HCT116 (cell line): ENCODE measurements at regions not wholly inside any gene's neighbourhood (a gene's known extent, or its start where the extent isn't known, plus 50 kb on each side); places are given as distances from the start of the nearest gene placed in this dataset.

Experiments used
- ATAC-seq: fragments of 200-7000 bp; cut with Tn5 transposase; 2 replicates; pipeline ENCODE4 v1.9.1; 2020; ENCODE audit warnings: mild to moderate bottlenecking, moderate library complexity
- BruUV-seq: library from RNA; stranded (reverse); fragments of 400-500 nt; replicated peaks from 2 replicates; lab custom pipeline; 2021; lab: Mats Ljungman, UMichigan
- CTCF ChIA-PET: fragments of 300-600 bp; sonication (Branson Sonifier 250); formaldehyde crosslinking; loops from one replicate; lab custom pipeline; 2021; ENCODE audit warnings: antibody characterized with exemption; lab: Charles Lee
- POLR2A ChIA-PET: fragments of 300-600, 350-600 bp; sonication (Branson Sonifier 250); formaldehyde crosslinking; loops from one replicate; lab custom pipeline; 2021; ENCODE audit warnings: antibody characterized with exemption; lab: Charles Lee
- RAD21 ChIA-PET, 2 experiments: fragments of 300-600 bp; sonication (Branson Sonifier 250); formaldehyde crosslinking; loops; one replicate each; lab custom pipeline; 2023; ENCODE audit warnings: low total read pairs in 2 of 2; ENCODE audit not compliant: uncharacterized antibody in 2 of 2, unreplicated experiment in 2 of 2, low non-redundant PET in 1 of 2; lab: Charles Lee
- DNase-seq: peaks from one replicate; pipeline ENCODE4 v3.0.0-alpha.2; 2010; ENCODE audit warnings: low read depth, low spot score
- H2AFZ ChIP-seq: fragments of 200-600 bp; shearing (Covaris generic), sonication (generic); 2 replicates; pipeline ENCODE4 v1.6.1; 2017; ENCODE audit warnings: low read depth, mixed run types, mixed read lengths, antibody characterized with exemption, low read length; ENCODE audit not compliant: poor library complexity, severe bottlenecking
- H3K27ac ChIP-seq: 2 replicates; pipeline ENCODE4 v1.5.1; 2012; ENCODE audit warnings: low read depth, low read length
- H3K27me3 ChIP-seq: fragments of 200-600 bp; sonication (generic); 2 replicates; pipeline ENCODE4 v1.6.1; 2016; ENCODE audit warnings: mixed run types, low read length, mixed read lengths; ENCODE audit not compliant: insufficient read depth
- H3K36me3 ChIP-seq, 2 experiments: fragments of 200-500 bp in 1 of 2; fragments of 200-600 bp in 1 of 2; sonication (Bioruptor generic) in 1 of 2; sonication (generic) in 1 of 2; 2 replicates each; pipeline versions ENCODE4 v1.5.1 to v1.6.1; 2014 to 2016; ENCODE audit warnings: low read length in 2 of 2, inconsistent platforms in 1 of 2, mixed read lengths in 1 of 2, mixed run types in 1 of 2; ENCODE audit not compliant: insufficient read depth in 2 of 2, control insufficient read depth in 1 of 2
- H3K4me1 ChIP-seq, 2 experiments: fragments of 200-600 bp in 1 of 2; sonication (generic) in 1 of 2; 2 replicates each; pipeline versions ENCODE4 v1.5.1 to v1.6.1; 2012 to 2017; ENCODE audit warnings: low read length in 2 of 2, inconsistent platforms in 1 of 2, mild to moderate bottlenecking in 1 of 2, mixed read lengths in 1 of 2, mixed run types in 1 of 2, moderate library complexity in 1 of 2; ENCODE audit not compliant: insufficient read depth in 2 of 2, control insufficient read depth in 1 of 2
- H3K4me2 ChIP-seq: fragments of 200-600 bp; sonication (generic); 2 replicates; pipeline ENCODE4 v1.6.1; 2017; ENCODE audit warnings: mixed run types, low read length, mixed read lengths
- H3K4me3 ChIP-seq, 2 experiments: fragments of 200-600 bp in 1 of 2; sonication (generic) in 1 of 2; replicated peaks in 1 of 2; 2 replicates each; pipeline ENCODE4 v1.5.1; 2011 to 2016; ENCODE audit warnings: low read length in 2 of 2, control low read depth in 1 of 2, low read depth in 1 of 2, mild to moderate bottlenecking in 1 of 2, mixed read lengths in 1 of 2, mixed run types in 1 of 2
- H3K79me2 ChIP-seq: fragments of 200-600 bp; sonication (generic); 2 replicates; pipeline ENCODE4 v1.6.1; 2017; ENCODE audit warnings: mild to moderate bottlenecking, mixed run types, low read length, moderate library complexity, mixed read lengths; ENCODE audit not compliant: insufficient read depth
- H3K9ac ChIP-seq: fragments of 200-600 bp; sonication (generic); 2 replicates; pipeline ENCODE4 v1.6.1; 2016; ENCODE audit warnings: low read length, mixed read lengths
- H3K9me2 ChIP-seq: fragments of 200-600 bp; sonication (generic), shearing (Covaris generic); 2 replicates; pipeline ENCODE4 v1.6.1; 2017; ENCODE audit warnings: mixed run types, mild to moderate bottlenecking, moderate library complexity; ENCODE audit not compliant: insufficient read depth
- H3K9me3 ChIP-seq, 2 experiments: fragments of 200-500 bp in 1 of 2; fragments of 200-600 bp in 1 of 2; sonication (Bioruptor generic) in 1 of 2; sonication (generic) in 1 of 2; 2 replicates each; pipeline ENCODE4 v1.6.1; 2014 to 2017; ENCODE audit warnings: low read length in 2 of 2, mixed read lengths in 2 of 2, inconsistent platforms in 1 of 2, low read depth in 1 of 2, mild to moderate bottlenecking in 1 of 2, mixed run types in 1 of 2, moderate library complexity in 1 of 2; ENCODE audit not compliant: control insufficient read depth in 1 of 2, insufficient read depth in 1 of 2
- H4K20me1 ChIP-seq: fragments of 200-600 bp; sonication (generic), shearing (Covaris generic); 2 replicates; pipeline ENCODE4 v1.6.1; 2017; ENCODE audit warnings: mixed run types, mild to moderate bottlenecking, moderate library complexity; ENCODE audit not compliant: insufficient read depth
- JUND ChIP-seq: IDR thresholded peaks from 2 replicates; pipeline ENCODE4 v1.6.1; 2012
- POLR2AphosphoS5 ChIP-seq: IDR thresholded peaks from 2 replicates; pipeline ENCODE4 v1.6.1; 2011; ENCODE audit warnings: mild to moderate bottlenecking, low read depth, low read length, moderate library complexity
- YY1 ChIP-seq: IDR thresholded peaks from 2 replicates; pipeline ENCODE4 v1.6.1; 2011; ENCODE audit warnings: low read length, low read depth, moderate library complexity, mild to moderate bottlenecking; ENCODE audit not compliant: insufficient replicate concordance; ENCODE audit errors: extremely low read depth
- intact Hi-C: fragments of 100-400 bp; cut with micrococcal nuclease; formaldehyde crosslinking; loops from 2 replicates; pipeline ENCODE4 v1.10.0; 2022
- TF ChIP-seq, protein P1 (sequence below), 3 experiments: fragments of 200-600 bp in 1 of 3; sonication (generic) in 1 of 3; IDR thresholded peaks in 2 of 3; conservative IDR thresholded peaks in 1 of 3; 2 replicates each; pipeline ENCODE4 v1.5.1; 2012 to 2017; ENCODE audit warnings: low read depth in 2 of 3, low read length in 2 of 3, antibody characterized with exemption in 1 of 3, borderline replicate concordance in 1 of 3, control low read depth in 1 of 3, mild to moderate bottlenecking in 1 of 3, mixed read lengths in 1 of 3, mixed run types in 1 of 3, moderate library complexity in 1 of 3; ENCODE audit not compliant: insufficient read depth in 1 of 3

DNA sequence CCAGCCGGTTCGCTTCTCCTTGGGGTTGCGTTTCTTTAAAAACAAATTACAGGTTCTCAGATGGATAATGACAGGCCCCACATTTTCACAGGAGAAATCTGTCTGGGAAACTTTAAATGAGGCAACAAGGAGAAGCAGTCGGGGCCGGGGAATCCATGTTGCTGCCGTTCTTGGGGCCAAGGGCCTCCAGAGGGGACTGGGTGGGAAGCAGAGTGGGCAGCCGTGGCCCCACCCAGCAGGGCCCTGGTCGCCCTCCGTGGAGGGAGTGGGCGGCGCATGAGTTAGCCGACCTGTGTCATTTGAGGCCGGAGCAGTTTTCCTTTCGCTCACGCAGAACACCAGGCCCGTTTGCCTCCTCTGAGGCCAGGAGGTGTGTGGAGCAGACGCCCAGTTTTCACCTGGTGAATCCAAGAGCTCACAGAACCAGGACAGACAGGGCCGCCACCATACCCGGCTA, 207.7 kb upstream of the CIBAR2 start (continued):
- TF ChIP-seq, protein P1, sequence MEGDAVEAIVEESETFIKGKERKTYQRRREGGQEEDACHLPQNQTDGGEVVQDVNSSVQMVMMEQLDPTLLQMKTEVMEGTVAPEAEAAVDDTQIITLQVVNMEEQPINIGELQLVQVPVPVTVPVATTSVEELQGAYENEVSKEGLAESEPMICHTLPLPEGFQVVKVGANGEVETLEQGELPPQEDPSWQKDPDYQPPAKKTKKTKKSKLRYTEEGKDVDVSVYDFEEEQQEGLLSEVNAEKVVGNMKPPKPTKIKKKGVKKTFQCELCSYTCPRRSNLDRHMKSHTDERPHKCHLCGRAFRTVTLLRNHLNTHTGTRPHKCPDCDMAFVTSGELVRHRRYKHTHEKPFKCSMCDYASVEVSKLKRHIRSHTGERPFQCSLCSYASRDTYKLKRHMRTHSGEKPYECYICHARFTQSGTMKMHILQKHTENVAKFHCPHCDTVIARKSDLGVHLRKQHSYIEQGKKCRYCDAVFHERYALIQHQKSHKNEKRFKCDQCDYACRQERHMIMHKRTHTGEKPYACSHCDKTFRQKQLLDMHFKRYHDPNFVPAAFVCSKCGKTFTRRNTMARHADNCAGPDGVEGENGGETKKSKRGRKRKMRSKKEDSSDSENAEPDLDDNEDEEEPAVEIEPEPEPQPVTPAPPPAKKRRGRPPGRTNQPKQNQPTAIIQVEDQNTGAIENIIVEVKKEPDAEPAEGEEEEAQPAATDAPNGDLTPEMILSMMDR (IDR thresholded peaks at IDR 0.05 in 2 of 3, conservative IDR thresholded peaks at IDR 0.05 in 1 of 3; ENCODE audit: borderline replicate concordance in 1 of 3, insufficient read depth in 1 of 3, low read depth in 2 of 3, low read length in 2 of 3): no peak

DNA sequence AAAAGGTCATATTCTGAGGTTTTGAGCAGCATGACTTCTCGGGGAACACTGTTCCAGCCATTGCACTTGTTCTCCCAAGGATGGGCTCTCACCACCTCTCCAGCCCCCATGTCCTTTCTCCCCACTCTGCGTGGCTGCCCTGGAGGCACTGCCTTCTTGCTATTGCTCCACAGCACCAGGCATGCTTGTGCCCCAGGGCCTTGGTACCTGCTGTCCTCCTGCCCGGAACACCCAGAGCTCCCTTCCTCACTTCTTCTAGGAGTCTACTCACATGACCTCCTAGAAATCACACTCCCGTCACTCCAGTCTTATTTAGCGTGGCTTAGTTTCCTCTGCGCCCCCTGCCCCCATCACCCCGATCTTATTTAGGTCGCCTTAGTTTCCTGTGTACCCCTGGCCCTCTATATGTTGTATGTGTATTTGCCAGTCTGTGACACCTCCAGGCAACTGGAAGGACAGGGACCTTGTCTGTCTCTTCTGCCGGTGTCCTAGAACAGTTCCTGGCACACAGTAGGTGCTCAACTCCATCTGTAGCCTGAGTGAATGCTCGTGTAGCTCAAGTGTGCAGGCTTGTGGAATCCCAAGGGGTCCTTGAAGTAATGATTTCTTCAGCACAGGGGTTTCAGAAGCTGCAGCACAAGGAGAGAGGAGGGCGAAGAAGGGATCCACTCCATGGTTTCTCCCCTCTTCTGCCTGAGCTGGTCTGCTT, 208.6 kb upstream of the CIBAR2 start:
- ATAC-seq (no peak), DNase-seq (no peak)
- H4K20me1 ChIP-seq: no peaks in the 10 kb centered on the region; the same call in 1 of the 2 replicates

More for the DNA sequence above, 208.6 kb upstream of the CIBAR2 start:
- Histone ChIP-seq H3K27ac (no peak overlapping the region), H3K9me2 (no peaks in the 10 kb centered on the region), H3K9ac (no peak overlapping the region), H3K27me3 (no peaks in the 10 kb centered on the region), H3K4me2 (no peak overlapping the region), H3K79me2 (no peaks in the 10 kb centered on the region), H2AFZ (no peak overlapping the region), H3K4me1 (peaks cover 23 to 38% of the 10 kb centered on the region in 2 experiments; a peak in 3 of 4 replicates), H3K9me3 (no peaks in the 10 kb centered on the region), H3K36me3 (no peaks in the 10 kb centered on the region), H3K4me3 (no peak overlapping the region)
- intact Hi-C loops: no loop called here
- ChIA-PET POLR2A (no interaction called here), RAD21 (no interaction called here), CTCF (interaction anchor here (1.1 to 1.5 kb wide), 3 partner anchors 10 to 206 kb away, joined by 4 to 9 read pairs (median 4); no protein-coding TSS in a partner anchor)
- TF ChIP-seq POLR2AphosphoS5 (no peak), YY1 (no peak), JUND (no peak)
- no TSS peak for BruUV-seq
